ENCODE measurements at regions not wholly inside any gene's neighbourhood (a gene's known extent, or its start where the extent isn't known, plus 50 kb on each side); places are given as distances from the start of the nearest gene placed in this dataset.
"Not testable (repeated sequence)": the region's sequence is repeated elsewhere in the genome, so short reads cannot be mapped to it uniquely, and the experiment has no call there.

GRCh38 chr7:159335181-159335926 lies 190.7 kb upstream of the VIPR2 start:
- intact Hi-C loops (cut with DNase I); H3K4me1 ChIP-seq: not testable (repeated sequence)

GRCh38 chr7:159332854-159333479 lies 188.3 kb upstream of the VIPR2 start:
- H3K9me3 ChIP-seq; intact Hi-C loops (cut with DNase I); DNase-seq; H3K4me3 ChIP-seq; H3K27ac ChIP-seq; H3K36me3 ChIP-seq; H3K27me3 ChIP-seq; H3K4me1 ChIP-seq: not testable (repeated sequence)
- WGBS, 2 donors, result 74 to 100% methylated on average over 1 of the region's 1 CpG

More at GRCh38 chr7:159335181-159335926, 190.7 kb upstream of the VIPR2 start:
- not testable (repeated sequence) for H3K9me3 ChIP-seq, H3K27ac ChIP-seq, DNase-seq, H3K4me3 ChIP-seq, H3K36me3 ChIP-seq, H3K27me3 ChIP-seq
- 78 to 95% methylated on average over 39 of the region's 39 CpGs for WGBS, 2 donors

- DNase-seq, result no peak
- Histone ChIP-seq H3K4me3 (no peak overlapping the region), H3K9me3 (peaks cover 0 to 12% (median 7%) of the 10 kb centered on the region in 4 donors), H3K36me3 (no peaks in the 10 kb centered on the region), H3K27ac (no peak overlapping the region), H3K4me1 (no peaks in the 10 kb centered on the region), H3K27me3 (no peaks in the 10 kb centered on the region)
- TF ChIP-seq CTCF (IDR thresholded peaks at IDR 0.05), result no peak
- no peak for TF ChIP-seq EP300 (IDR thresholded peaks at IDR 0.05)
- TF ChIP-seq POLR2A (IDR thresholded peaks at IDR 0.05), result no peak
- no peak for TF ChIP-seq POLR2AphosphoS5 (IDR thresholded peaks at IDR 0.05)
- WGBS, 2 donors, result 34 to 56% methylated on average over 2 of the region's 2 CpGs
- intact Hi-C loops (cut with DNase I), result no loop called here
Measured at GRCh38 chr7:159331462-159331861, 186.8 kb upstream of the VIPR2 start.

GRCh38 chr7:159329818-159330378 lies 185.2 kb upstream of the VIPR2 start:
- H3K27ac ChIP-seq, result peak overlapping the region in 1 of 4 donors; percentile 31
- H3K4me3 ChIP-seq, result no peak overlapping the region
- no peaks in the 10 kb centered on the region for H3K4me1 ChIP-seq
- no peak for TF ChIP-seq POLR2A (IDR thresholded peaks at IDR 0.05)
- TF ChIP-seq POLR2AphosphoS5 (IDR thresholded peaks at IDR 0.05), result no peak
- no peak for TF ChIP-seq EP300 (IDR thresholded peaks at IDR 0.05)
- TF ChIP-seq CTCF (IDR thresholded peaks at IDR 0.05), result no peak
- intact Hi-C loops (cut with DNase I), result no loop called here
- H3K27me3 ChIP-seq, result no peaks in the 10 kb centered on the region
- no peaks in the 10 kb centered on the region for H3K36me3 ChIP-seq
- H3K9me3 ChIP-seq, result peaks cover 0 to 12% (median 7%) of the 10 kb centered on the region in 4 donors
- no peak for DNase-seq

GRCh38 chr7:159328096-159328495 lies 183.4 kb upstream of the VIPR2 start:
- DNase-seq, result no peak
- Histone ChIP-seq H3K27me3 (no peaks in the 10 kb centered on the region), H3K4me3 (no peak overlapping the region), H3K36me3 (no peaks in the 10 kb centered on the region), H3K27ac (no peak overlapping the region), H3K9me3 (peaks cover 0 to 12% (median 7%) of the 10 kb centered on the region in 4 donors), H3K4me1 (no peaks in the 10 kb centered on the region)
- no peak for TF ChIP-seq EP300 (IDR thresholded peaks at IDR 0.05)
- TF ChIP-seq CTCF (IDR thresholded peaks at IDR 0.05), result no peak
- no peak for TF ChIP-seq POLR2AphosphoS5 (IDR thresholded peaks at IDR 0.05)
- no peak for TF ChIP-seq POLR2A (IDR thresholded peaks at IDR 0.05)
- intact Hi-C loops (cut with DNase I), result no loop called here
